Urothelium cell line (cell line): ENCODE measurements at regions not wholly inside any gene's neighbourhood (a gene's known extent, or its start where the extent isn't known, plus 50 kb on each side); places are given as distances from the start of the nearest gene placed in this dataset.
"Not testable (repeated sequence)": the region's sequence is repeated elsewhere in the genome, so short reads cannot be mapped to it uniquely, and the experiment has no call there.

Experiments used
- DNase-seq: peaks from one replicate; pipeline ENCODE4 v3.0.0; 2011; ENCODE audit warnings: low spot score, mixed read lengths
- FAIRE-seq: peaks from 2 replicates; lab custom pipeline; 2011; peaks lifted over from hg19 to GRCh38; lab: Jason Lieb, UNC

DNA sequence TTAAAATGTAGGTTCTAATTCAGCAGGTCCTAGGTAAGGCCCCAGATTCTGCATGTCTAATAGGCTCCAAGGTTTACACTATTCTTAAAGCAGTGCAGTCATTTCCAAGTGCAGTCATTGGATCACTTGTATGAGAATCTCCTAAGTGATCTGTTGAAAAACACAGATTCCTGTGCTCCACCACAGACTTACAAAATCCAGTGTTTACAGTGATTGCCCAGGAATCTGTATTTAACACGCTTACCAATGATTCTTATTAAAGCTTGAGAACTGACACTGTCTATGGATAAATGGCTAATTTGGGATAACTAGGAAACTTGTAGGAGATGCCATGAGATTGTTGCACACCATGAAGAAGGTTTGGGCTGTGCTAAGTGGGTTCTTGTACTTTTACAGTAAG is 104.6 kb upstream of the PLEKHG1 start:
- no peak for DNase-seq
- FAIRE-seq = no peak

DNA sequence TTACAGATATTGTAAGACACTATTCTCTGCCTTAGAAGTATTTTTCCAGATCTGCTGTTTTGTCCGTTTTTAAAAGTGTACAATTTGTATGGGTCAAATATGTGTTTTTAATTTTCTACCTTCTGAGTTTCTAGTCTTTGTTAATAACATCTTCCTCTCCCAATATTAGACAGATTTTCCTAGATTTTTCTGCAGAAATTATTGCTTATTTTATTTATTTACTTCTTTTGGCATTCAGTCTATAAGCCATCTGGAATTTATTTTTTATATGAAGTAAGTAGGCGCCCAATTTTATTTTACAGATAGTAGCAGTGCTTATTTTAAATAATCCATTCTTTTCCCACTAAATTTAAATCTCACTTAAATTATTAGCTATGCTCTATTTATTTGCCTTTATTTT is 103.1 kb upstream of the PLEKHG1 start:
- DNase-seq (no peak), FAIRE-seq (no peak)

DNA sequence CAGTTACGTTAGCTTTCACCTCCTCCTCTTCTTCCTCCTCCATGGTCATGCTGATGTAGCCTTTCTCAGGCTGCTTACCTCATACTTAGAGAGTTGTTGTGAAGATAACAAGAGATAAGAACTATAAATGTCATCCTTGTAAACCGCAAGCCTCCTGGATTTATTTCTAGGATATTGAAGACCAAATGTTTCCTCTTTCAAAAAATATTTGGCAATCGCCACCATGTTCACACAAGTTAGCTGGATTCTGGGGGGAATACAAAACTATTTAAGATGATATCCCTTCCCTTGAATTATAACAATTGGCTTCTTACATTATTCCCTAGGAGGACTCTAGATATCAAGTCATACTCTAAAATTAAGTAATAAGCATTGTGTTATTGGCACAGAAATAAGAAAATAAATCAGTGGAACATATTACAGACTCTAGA is 99.8 kb upstream of the PLEKHG1 start:
- no peak for DNase-seq
- FAIRE-seq = no peak

DNA sequence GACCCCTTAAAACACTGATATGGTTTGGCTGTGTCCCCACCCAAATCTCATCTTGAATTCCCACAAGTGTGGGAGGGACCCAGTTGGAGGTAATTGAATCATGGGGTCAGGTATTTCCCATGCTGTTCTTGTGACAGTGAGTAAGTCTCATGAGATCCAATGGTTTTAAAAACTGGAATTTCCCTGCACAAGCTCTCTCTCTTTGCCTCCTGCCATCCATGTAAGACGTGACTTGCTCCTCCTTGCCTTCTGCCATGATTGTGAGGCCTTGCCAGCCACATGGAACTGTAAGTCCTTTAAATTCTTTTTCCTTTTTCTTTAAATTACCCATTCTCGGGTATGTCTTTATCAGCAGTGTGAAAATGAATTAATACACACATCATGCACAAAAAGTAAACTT is 99.1 kb upstream of the PLEKHG1 start:
- not testable (repeated sequence) for FAIRE-seq

DNA sequence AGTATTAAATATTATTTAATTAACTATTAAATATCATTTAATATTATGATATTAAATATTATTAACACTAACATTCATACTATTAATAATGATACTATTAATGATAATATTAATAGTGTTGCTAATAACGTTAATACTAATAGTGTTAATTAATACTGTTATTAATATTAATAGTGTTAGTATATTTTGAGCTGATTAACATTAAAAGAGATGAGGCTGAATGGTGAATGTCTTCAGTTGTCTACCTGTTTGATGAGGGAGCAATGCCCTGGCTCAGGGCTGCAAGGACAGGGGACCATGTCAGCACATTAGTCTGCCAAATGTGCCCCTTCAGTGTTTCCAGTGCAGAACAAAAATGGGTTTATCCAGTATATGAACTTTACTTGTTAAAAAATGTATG is 96.6 kb upstream of the PLEKHG1 start:
- no peak for DNase-seq
- no peak for FAIRE-seq

More for the DNA sequence above, 99.1 kb upstream of the PLEKHG1 start:
- DNase-seq = not testable (repeated sequence)

DNA sequence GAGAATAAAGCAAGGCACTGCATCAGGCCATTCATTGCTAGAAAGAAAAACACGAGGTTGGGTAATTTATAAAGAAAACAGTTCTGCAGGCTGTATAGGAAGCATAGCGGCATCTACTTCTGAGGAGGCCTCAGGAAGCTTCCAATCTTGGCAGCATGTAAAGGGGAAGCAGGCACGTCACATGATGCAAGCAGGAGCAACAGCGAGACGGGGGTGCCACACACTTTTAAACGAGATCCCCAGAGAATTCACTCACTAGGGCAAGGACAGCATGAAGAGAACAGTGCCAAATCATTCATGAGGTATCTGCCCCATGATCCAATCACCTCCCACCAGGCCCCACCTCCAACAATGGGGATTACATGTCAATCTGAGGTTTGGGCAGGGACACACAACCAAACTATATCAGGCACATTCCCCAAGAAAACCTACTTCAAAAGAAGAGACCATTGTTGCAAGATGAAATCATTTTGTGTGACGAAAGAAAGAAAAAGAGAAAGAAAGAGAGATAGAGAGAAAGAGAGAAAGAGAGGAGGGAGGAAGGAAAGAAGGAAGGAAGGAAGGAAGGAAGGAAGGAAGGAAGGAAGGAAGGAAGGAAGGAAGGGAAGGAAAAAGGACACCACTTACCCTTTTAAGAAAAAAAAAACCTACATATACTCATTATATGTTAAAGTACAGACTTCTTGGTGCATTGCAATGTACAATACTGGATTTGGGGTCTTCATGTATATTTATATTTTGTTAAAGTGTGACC is 95.9 kb upstream of the PLEKHG1 start:
- FAIRE-seq (no peak), DNase-seq (no peak)

DNA sequence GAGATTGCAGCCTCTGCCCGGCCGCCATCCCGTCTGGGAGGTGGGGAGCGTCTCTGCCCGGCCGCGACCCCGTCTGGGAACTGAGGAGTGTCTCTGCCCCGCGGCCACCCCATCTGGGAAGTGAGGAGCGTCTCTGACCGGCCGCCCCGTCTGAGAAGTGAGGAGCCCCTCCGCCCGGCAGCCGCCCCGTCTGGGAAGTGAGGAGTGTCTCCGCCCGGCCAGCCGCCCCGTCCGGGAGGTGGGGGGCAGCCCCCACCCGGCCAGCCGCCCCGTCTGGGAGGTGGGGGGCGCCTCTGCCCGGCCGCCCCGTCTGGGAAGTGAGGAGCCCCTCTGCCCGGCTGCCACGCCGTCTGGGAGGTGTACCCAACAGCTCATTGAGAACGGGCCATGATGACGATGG is 92.3 kb upstream of the PLEKHG1 start:
- not testable (repeated sequence) for FAIRE-seq, DNase-seq

DNA sequence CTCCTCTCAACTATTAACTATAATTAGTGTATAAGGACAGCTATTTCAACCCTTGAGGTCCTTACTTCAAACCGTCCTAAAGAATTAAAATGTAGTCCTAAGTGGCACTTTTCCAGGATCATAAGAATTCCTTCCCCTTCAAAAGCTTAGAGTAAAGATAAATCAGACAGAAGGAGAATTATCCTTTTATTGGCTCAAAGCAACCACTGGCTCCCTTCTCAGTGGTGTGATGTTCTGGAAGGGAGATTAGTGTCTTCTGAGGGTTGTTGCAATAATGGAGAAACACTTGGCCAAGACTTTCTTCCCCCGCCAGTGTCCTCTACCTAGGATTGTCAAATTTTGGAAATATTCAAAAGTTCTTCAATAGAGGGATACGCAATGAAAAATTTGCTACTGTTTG is 89.1 kb upstream of the PLEKHG1 start:
- FAIRE-seq (no peak), DNase-seq (no peak)

DNA sequence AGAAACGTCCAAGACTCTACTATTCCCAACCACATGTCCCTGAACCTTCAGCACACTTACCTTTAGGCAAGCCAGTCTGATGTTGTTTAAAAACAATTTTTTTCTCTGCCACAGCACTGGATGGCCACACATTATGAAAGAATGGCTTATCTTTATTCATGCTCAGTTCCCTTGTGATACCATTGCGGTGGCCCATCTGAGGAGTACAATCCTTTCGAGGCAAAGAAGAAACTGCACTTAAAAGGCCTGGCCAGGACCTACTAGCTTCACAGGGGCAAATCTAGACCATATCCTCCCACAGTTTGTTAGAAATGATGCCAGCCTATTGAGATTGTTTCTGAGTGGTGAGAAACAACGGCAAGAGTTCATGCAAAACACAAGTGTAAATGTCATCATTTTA is 88.4 kb upstream of the PLEKHG1 start:
- no peak for FAIRE-seq
- DNase-seq = no peak

DNA sequence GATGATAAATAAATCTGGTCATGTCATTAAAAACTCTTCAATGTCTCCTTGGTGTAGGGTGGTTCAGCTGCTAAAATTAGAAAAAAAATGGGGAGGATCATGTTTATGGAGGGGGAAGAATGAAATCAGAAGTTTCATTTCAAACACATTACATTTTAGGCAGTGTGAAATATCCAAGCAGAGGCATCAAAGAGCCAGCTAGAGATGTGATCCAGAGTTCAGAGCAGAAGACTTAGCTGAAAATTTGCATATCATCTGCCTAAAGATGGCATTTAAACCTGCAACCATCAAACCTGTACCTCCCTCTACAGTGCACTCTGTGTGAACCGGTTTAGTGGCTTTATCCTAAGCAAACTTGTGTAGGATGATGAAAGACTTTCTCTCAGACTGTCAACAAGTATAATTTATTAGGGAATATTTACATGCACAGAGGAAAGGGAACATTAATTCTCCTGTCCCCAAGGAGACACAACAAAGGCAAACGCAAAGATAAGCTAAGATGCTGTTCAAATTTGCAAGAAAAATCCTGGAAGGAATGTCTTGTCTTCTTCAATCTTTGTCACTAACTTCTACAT is 84.8 kb upstream of the PLEKHG1 start:
- FAIRE-seq (no peak), DNase-seq (no peak)

DNA sequence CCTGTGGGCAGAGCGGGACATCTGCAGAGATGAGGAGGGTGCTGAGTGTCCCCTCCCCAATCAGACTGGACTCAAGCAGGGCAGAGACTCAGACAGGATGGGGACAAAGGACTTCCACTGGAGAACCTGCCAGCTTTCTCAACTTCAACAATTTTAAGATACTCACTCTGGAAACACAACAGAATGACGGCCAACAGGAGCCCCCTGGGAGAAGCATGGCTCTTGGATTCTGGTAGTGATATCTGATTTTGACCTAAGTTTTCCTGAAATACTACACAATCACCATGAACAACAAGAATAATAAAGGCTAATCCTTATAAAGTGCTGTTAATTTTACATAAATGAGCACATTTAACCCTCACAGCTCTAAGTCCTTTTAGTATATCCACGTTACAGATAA is 83.5 kb upstream of the PLEKHG1 start:
- FAIRE-seq (no peak), DNase-seq (no peak)

DNA sequence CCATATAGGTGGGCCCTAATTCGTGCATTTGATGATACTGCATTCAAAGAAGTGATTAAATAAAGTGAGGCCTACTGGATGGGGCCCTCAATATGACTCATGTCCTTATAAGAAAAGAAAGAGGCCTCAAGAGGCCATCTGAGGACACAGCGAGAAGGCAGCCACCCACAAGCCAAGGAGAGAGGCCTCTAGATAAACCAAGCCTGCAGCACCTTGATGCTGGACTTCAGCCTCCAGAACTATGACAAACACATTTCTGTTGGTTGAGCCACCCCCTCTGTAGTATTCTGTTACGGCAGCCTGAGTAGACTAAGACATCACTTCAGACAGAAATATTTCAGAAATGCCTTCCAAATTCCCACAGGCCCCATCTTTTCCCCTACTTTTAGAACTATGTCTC is 82.5 kb upstream of the PLEKHG1 start:
- FAIRE-seq = no peak
- peak; percentile 16 for DNase-seq

DNA sequence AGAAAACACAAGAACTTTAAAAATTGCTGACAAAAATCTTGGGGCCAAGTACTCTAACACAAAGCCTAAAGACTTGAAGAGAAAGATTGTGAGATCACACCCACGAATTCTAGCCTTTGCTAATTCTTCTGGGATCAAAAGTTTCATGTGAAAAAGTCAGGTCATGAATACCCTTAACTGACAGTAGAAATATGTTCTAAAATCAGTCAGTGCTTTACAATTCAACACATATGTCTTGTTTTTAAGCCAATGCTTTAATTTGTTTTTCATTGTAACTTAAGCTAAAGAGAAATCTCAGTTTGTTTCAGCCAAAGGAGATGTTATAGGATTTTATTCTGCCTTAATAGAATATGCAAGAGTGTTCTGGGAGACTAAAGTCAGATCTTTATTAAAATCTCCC is 78.2 kb upstream of the PLEKHG1 start:
- no peak for FAIRE-seq
- DNase-seq = no peak

DNA sequence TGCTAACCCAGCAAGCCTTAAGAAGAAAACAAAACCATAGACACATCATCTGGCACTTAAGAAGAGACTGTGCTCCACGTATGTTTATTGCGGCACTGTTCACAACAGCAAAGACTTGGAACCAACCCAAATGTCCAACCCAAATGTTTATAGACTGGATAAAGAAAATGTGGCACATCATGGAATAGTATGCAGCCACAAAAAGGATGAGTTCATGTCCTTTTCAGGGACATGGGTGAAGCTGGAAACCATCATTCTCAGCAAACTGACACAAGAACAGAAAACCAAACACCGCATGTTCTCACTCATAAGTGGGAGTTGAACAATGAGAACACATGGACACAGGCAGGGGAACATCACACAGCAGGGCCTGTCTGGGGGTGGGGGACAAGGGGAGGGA is 76.5 kb upstream of the PLEKHG1 start:
- FAIRE-seq = not testable (repeated sequence)

DNA sequence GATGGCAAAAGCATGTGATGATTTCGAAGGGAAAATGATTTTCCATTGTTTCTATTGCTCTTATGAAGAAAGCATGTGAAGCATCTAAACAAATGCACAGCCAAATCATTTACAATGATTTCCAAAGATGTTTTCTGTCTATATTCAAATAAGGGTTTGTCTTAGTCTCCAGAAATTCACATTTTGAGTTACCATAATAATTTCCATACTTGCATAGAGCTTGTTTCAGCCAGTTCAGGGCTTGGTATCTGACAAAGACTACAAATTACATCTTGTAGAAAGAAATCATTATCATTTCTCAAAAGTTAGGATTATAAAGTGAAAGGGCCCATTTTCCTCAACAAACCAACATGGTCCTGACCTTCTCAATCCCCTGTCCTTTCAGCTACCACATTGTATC is 74.4 kb upstream of the PLEKHG1 start:
- no peak for FAIRE-seq

More for the DNA sequence above, 76.5 kb upstream of the PLEKHG1 start:
- not testable (repeated sequence) for DNase-seq

DNA sequence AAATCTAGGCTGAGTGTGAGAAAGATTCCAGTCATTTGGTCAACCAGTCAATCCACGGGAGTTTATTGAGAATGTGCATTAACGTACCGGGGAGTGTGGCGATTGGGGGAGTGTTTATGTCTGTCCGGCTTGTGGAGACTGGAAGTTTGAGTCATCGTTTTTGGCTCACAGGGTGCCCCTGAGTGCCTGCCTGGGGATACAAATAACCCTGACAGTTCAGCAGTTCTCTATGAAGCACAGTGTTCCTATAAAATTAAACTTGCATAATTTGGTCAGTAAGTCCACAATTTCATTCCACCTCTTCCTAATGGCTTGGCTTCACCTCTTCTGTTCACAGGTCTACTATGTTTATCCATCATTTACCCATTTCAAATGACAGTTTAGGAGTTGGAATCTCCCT is 72.6 kb upstream of the PLEKHG1 start:
- DNase-seq = peak; percentile 43
- FAIRE-seq = no peak

More for the DNA sequence above, 74.4 kb upstream of the PLEKHG1 start:
- DNase-seq = no peak

DNA sequence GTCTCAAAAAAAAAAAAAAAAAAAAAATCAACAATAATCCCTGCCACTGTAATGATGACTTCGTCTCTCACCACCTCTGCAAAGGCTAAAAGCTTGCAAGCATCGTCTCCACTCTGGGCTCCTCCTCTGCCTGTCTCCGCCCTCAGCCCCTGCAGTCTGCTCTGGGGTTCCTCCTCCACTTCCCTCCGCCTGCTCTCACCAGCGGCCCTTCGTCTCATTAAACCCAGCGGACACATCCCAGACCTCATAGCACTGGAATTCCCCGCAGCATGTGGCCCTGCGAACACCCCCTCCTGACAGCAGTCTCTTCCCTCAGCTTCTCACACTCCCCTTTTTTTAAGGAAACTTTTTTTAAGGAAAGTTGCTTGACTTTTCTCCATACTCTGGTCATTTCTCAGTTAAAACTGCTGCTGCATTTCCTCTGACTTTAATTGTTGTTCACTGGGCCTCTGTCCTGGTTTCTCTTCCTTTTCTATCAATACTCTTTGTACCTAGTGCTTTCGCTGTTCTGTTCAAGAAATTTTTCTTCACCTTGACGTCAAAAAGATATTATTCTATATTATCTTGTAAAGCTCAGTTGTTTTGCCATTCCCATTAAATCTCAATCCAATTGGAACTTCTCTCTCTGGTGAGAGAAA is 70.9 kb upstream of the PLEKHG1 start:
- peak; percentile 40 for DNase-seq
- FAIRE-seq = no peak

DNA sequence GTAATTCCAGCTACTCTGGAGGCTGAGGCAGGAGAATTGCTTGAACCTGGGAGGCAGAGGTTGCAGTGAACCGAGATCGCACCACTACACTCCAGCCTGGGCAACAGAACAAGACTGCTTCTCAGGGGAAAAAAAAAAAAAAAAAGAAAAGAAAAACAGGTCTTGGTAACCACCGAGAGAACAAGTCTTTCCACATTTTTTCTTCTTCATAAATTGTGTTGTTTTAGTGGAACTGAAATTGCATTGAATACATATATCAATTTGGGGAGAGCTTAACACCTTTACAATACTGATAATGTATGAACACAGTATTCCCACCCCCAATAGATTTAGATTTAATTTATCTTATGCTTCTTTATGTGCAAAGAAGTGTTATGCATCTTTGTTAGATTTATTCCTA is 70.0 kb upstream of the PLEKHG1 start:
- DNase-seq (no peak), FAIRE-seq (no peak)

DNA sequence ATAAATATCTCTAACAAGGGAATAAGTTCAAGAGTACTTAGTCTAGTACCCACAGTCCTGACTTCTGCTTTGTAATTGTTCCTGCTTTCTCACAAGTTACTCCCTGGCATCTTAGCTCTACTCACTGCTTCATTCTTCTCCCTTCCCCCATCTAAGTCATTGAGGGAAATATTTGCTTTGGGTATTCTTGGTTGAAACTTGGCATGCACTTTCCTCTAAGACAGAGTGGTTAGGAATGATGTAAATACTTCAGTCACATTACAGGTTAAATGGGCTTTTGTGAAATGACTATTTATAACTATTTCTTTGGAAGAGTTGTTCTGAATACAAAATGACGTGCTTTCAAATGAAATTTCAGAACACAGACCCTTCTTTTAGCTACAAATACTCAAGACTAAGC is 67.7 kb upstream of the PLEKHG1 start:
- FAIRE-seq (no peak), DNase-seq (no peak)

DNA sequence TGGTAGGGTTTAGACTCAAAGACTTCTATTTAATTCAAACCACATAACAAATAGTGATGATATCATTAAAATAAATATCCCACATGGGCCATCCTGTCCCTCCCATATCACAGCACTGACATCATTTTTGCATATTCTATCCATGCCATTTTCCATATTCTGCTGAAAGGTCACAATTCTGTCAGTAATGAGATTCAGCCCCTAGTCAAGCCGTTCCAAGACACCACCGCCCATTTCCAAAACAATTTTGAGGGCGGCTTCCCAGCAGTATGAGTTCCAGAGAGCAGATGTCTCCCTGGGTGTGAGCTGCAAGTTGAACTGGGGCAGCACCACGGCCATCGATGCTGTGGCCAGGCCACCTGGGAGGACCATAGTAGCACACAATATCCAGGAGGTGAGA is 65.1 kb upstream of the PLEKHG1 start:
- FAIRE-seq = no peak

DNA sequence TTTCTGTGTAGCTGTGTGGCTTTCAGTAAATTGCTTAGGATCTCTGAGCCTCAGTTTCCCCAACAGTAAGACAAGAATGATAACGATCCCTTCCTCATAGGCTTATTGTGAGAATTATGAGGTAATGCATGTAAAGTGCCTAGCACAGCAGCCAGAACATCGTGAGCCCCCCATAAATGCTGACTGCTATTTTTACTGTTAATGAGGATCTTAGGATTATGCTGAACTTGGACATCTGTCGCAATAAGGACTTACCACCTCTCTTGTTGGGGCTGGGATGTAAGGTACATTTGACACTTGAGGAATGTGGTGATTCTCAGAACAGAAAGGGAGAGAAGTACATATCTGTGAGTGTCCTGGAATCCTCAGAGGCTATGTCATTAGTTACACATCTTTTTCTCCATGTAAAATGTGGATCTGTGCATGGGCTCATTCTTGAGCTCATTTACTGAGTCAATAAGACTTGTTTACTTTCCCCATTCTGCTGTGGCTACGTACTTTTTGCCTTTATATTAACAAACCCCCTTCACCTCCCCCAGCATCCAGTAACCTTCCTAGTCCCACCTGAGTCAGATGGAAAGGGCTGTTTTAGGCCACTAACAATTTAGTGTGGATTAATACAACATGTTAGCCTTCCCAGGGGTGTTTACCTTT is 64.4 kb upstream of the PLEKHG1 start:
- no peak for FAIRE-seq
- no peak for DNase-seq

More for the DNA sequence above, 65.1 kb upstream of the PLEKHG1 start:
- no peak for DNase-seq

DNA sequence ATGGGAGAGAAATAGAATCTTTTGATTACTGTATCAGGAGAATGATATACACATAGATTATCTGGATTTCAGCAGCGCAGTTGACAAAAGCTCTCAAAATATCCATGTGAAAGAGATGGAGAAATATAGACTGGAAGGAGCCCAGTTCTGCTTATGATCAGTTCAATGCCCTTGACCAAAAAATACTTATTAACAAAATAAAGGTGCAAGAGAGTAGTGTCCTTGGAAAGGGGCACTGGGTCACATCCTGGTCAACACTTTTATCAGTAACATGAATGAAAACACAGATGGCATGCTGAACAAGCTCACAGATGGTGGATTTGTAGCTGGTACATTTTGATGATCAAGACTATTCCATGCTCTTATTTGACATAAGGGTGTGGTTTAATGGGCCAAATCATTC is 63.9 kb upstream of the PLEKHG1 start:
- no peak for FAIRE-seq
- no peak for DNase-seq
